GM18498 (cell line): ENCODE measurements at regions not wholly inside any gene's neighbourhood (a gene's known extent, or its start where the extent isn't known, plus 50 kb on each side); places are given as distances from the start of the nearest gene placed in this dataset.
"Not testable (repeated sequence)": the region's sequence is repeated elsewhere in the genome, so short reads cannot be mapped to it uniquely, and the experiment has no call there.

Experiments used
- ATAC-seq: cut with Tn5 transposase; IDR thresholded peaks from one replicate; pipeline ENCODE4 v1.9.1; 2021; ENCODE audit warnings: mild to moderate bottlenecking, moderate library complexity; ENCODE audit not compliant: unreplicated experiment

GRCh38 chr20:26134606-26135005 lies 438.0 kb upstream of the ZNF337 start:
- no peak for ATAC-seq

GRCh38 chr20:26133794-26134193 lies 437.1 kb upstream of the ZNF337 start:
- ATAC-seq, result not testable (repeated sequence)

- ATAC-seq, result not testable (repeated sequence)
Measured at GRCh38 chr20:26120920-26121319, 424.3 kb upstream of the ZNF337 start.

- not testable (repeated sequence) for ATAC-seq
Measured at GRCh38 chr20:26094498-26094897, 397.8 kb upstream of the ZNF337 start.

- not testable (repeated sequence) for ATAC-seq
Measured at GRCh38 chr20:26091921-26092320, 395.3 kb upstream of the ZNF337 start.

- not testable (repeated sequence) for ATAC-seq
Measured at GRCh38 chr20:26086195-26086594, 389.5 kb upstream of the ZNF337 start.

GRCh38 chr20:26073972-26074371 lies 377.3 kb upstream of the ZNF337 start:
- ATAC-seq, result not testable (repeated sequence)

- ATAC-seq, result not testable (repeated sequence)
Measured at GRCh38 chr20:26059324-26059723, 362.7 kb upstream of the ZNF337 start.

GRCh38 chr20:26058446-26058845 lies 361.8 kb upstream of the ZNF337 start:
- ATAC-seq, result not testable (repeated sequence)

GRCh38 chr20:26057135-26057752 lies 360.6 kb upstream of the ZNF337 start:
- ATAC-seq, result not testable (repeated sequence)

- ATAC-seq, result not testable (repeated sequence)
Measured at GRCh38 chr20:26025792-26026191, 329.1 kb upstream of the ZNF337 start.

- not testable (repeated sequence) for ATAC-seq
Measured at GRCh38 chr20:26010942-26011276, 314.3 kb upstream of the ZNF337 start.

- ATAC-seq, result not testable (repeated sequence)
Measured at GRCh38 chr20:26010224-26010941, 313.7 kb upstream of the ZNF337 start.

GRCh38 chr20:26009402-26010223 lies 313.0 kb upstream of the ZNF337 start:
- not testable (repeated sequence) for ATAC-seq

GRCh38 chr20:26008026-26008425 lies 311.4 kb upstream of the ZNF337 start:
- not testable (repeated sequence) for ATAC-seq

- ATAC-seq, result not testable (repeated sequence)
Measured at GRCh38 chr20:26006164-26006563, 309.5 kb upstream of the ZNF337 start.

- ATAC-seq, result not testable (repeated sequence)
Measured at GRCh38 chr20:26003959-26004358, 307.3 kb upstream of the ZNF337 start.

GRCh38 chr20:25997367-25998038 lies 300.9 kb upstream of the ZNF337 start:
- not testable (repeated sequence) for ATAC-seq

- no peak for ATAC-seq
Measured at GRCh38 chr20:25992146-25992545, 295.5 kb upstream of the ZNF337 start.

- no peak for ATAC-seq
Measured at GRCh38 chr20:25991756-25992130, 295.1 kb upstream of the ZNF337 start.
